Ovary (tissue), 3 donors: ENCODE measurements at regions not wholly inside any gene's neighbourhood (a gene's known extent, or its start where the extent isn't known, plus 50 kb on each side); places are given as distances from the start of the nearest gene placed in this dataset.

ENCODE experiments used
- CTCF ChIP-seq, 3 donors: fragments of 450-650 bp in 2 of 3; fragments of 200-600 bp in 1 of 3; IDR thresholded peaks; one replicate each; pipeline versions ENCODE4 v1.5.1 to v1.8.0; 2016 to 2022; ENCODE audit warnings: antibody characterized with exemption in 3 of 3, mild to moderate bottlenecking in 1 of 3
- EP300 ChIP-seq: sonication (generic); formaldehyde crosslinking; IDR thresholded peaks from one replicate; pipeline ENCODE4 v1.6.1; 2017; ENCODE audit warnings: antibody characterized with exemption
- POLR2A ChIP-seq: fragments of 450-650 bp; IDR thresholded peaks from one replicate; pipeline ENCODE4 v1.6.1; 2017; ENCODE audit warnings: antibody characterized with exemption, mild to moderate bottlenecking, moderate library complexity
- donor health status: DM: no; HTN: no; CAD: no.

GRCh38 chr18:60753753-60754152 is 381.2 kb upstream of the MC4R start:
- no peak for TF ChIP-seq EP300
- no peak for TF ChIP-seq CTCF (IDR thresholded peaks at IDR 0.05)
- TF ChIP-seq POLR2A = no peak
